ENCODE measurements at regions not wholly inside any gene's neighbourhood (a gene's known extent, or its start where the extent isn't known, plus 50 kb on each side); places are given as distances from the start of the nearest gene placed in this dataset.

DNA sequence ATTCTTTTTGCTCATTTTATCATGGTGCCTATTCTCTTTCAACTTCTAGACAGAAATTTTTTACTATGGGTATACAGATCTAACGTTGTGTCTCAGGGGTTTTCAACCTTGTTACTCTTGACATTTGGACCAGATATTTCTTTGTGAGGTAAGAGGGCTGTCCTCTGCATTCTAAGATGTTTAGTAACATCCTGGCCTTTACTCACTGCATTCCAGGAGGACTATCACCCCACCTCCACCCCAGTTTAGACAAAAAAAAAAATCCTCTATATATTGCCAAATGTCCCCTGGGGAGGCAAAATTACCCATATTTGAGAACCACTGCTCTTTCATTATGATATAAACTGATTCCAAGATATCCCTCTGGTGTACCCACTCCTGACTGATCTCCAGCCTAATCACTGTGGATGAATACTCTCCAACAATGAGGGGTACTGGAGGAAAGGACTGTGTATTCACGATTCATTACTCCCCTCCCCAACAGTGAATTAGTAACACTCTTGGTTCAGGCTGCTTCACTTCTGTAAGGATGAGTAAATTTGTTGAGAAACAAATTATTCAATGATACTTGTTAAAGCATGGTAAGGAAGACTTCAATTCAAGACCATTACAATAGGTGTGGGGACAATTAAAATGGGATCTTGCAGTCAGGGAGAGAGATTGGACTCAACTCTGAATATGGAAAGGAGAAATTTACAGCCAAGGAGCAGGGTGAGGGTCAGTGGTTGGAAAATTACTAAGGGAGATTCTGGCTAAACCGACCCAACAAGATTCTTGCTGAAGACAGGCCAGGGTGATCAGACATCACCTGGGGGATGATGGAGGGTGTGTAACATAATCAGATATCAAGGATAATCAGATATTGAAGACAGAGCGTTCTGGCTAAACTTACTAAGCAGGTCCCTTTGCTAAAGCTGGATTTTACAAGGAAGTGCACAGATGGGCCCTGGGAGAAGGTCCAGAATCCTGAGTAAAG lies 123.8 kb upstream of the DAZL start:
- TF ChIP-seq, protein P1, sequence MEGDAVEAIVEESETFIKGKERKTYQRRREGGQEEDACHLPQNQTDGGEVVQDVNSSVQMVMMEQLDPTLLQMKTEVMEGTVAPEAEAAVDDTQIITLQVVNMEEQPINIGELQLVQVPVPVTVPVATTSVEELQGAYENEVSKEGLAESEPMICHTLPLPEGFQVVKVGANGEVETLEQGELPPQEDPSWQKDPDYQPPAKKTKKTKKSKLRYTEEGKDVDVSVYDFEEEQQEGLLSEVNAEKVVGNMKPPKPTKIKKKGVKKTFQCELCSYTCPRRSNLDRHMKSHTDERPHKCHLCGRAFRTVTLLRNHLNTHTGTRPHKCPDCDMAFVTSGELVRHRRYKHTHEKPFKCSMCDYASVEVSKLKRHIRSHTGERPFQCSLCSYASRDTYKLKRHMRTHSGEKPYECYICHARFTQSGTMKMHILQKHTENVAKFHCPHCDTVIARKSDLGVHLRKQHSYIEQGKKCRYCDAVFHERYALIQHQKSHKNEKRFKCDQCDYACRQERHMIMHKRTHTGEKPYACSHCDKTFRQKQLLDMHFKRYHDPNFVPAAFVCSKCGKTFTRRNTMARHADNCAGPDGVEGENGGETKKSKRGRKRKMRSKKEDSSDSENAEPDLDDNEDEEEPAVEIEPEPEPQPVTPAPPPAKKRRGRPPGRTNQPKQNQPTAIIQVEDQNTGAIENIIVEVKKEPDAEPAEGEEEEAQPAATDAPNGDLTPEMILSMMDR (IDR thresholded peaks at IDR 0.05) = no peak
- no peak for TF ChIP-seq ZFX (IDR thresholded peaks at IDR 0.05; ENCODE audit: borderline replicate concordance)
